NCI-H524 treated with DMSO at 0.1 percent for 48 hours (cell line): ENCODE measurements at regions not wholly inside any gene's neighbourhood (a gene's known extent, or its start where the extent isn't known, plus 50 kb on each side); places are given as distances from the start of the nearest gene placed in this dataset.
"Not testable (repeated sequence)": the region's sequence is repeated elsewhere in the genome, so short reads cannot be mapped to it uniquely, and the experiment has no call there.

Source experiments
- DNase-seq: peaks from one replicate; lab custom pipeline; 2025; lab: John Stamatoyannopoulos, UW

- no peak for DNase-seq
Measured at GRCh38 chr21:38041493-38041892, 125.2 kb upstream of the KCNJ6 start.

- no peak for DNase-seq
Measured at GRCh38 chr21:38042246-38042645, 126.0 kb upstream of the KCNJ6 start.

GRCh38 chr21:38048167-38048566, 131.9 kb upstream of the KCNJ6 start:
- peak; percentile 63 for DNase-seq

- DNase-seq = peak; percentile 63
Measured at GRCh38 chr21:38054334-38054733, 138.1 kb upstream of the KCNJ6 start.

- no peak for DNase-seq
Measured at GRCh38 chr21:38056481-38056880, 140.2 kb upstream of the KCNJ6 start.

- DNase-seq = no peak
Measured at GRCh38 chr21:38057626-38058025, 141.4 kb upstream of the KCNJ6 start.

GRCh38 chr21:38060533-38060932, 144.3 kb upstream of the KCNJ6 start:
- DNase-seq = no peak

GRCh38 chr21:38067086-38067739, 151.0 kb upstream of the KCNJ6 start:
- peak; percentile 5 for DNase-seq

GRCh38 chr21:38072489-38072888, 156.2 kb upstream of the KCNJ6 start:
- no peak for DNase-seq

GRCh38 chr21:38075833-38076587, 159.8 kb upstream of the KCNJ6 start:
- no peak for DNase-seq

- no peak for DNase-seq
Measured at GRCh38 chr21:38077569-38077968, 161.3 kb upstream of the KCNJ6 start.

GRCh38 chr21:38080888-38081287, 164.6 kb upstream of the KCNJ6 start:
- no peak for DNase-seq

- DNase-seq = no peak
Measured at GRCh38 chr21:38081708-38082107, 165.5 kb upstream of the KCNJ6 start.

GRCh38 chr21:38082936-38083485, 166.8 kb upstream of the KCNJ6 start:
- DNase-seq = no peak

GRCh38 chr21:38083535-38083934, 167.3 kb upstream of the KCNJ6 start:
- no peak for DNase-seq

- no peak for DNase-seq
Measured at GRCh38 chr21:38086580-38086979, 170.2 kb upstream of the KCNJ15 start.

GRCh38 chr21:38088916-38089762, 167.7 kb upstream of the KCNJ15 start:
- no peak for DNase-seq

GRCh38 chr21:38089763-38090046, 167.1 kb upstream of the KCNJ15 start:
- no peak for DNase-seq

GRCh38 chr21:38091061-38091460, 165.7 kb upstream of the KCNJ15 start:
- DNase-seq = not testable (repeated sequence)

- no peak for DNase-seq
Measured at GRCh38 chr21:38092051-38092450, 164.7 kb upstream of the KCNJ15 start.

GRCh38 chr21:38095220-38095619, 161.6 kb upstream of the KCNJ15 start:
- DNase-seq = no peak

GRCh38 chr21:38097789-38098188, 159.0 kb upstream of the KCNJ15 start:
- DNase-seq = no peak
